GM23248 (cell line): ENCODE measurements at regions not wholly inside any gene's neighbourhood (a gene's known extent, or its start where the extent isn't known, plus 50 kb on each side); places are given as distances from the start of the nearest gene placed in this dataset.
"Not testable (repeated sequence)": the region's sequence is repeated elsewhere in the genome, so short reads cannot be mapped to it uniquely, and the experiment has no call there.

ENCODE experiments used
- EZH2 ChIP-seq: fragments of 200-600 bp; sonication (generic); IDR thresholded peaks from 2 replicates; pipeline ENCODE4 v1.6.1; 2018; ENCODE audit warnings: antibody characterized with exemption, mild to moderate bottlenecking; ENCODE audit not compliant: insufficient read depth, poor library complexity, severe bottlenecking
- EZH2phosphoT487 ChIP-seq: fragments of 200-600 bp; sonication (generic); IDR thresholded peaks from 2 replicates; pipeline ENCODE4 v1.6.1; 2018; ENCODE audit warnings: antibody characterized with exemption, moderate library complexity, mild to moderate bottlenecking, low read depth; ENCODE audit not compliant: insufficient read depth

- not testable (repeated sequence) for TF ChIP-seq EZH2, EZH2phosphoT487
Observed at GRCh38 chr16:29602247-29602625, 60.8 kb upstream of the SPN start.
